Stimulated activated naive CD8-positive, alpha-beta T cell treated with anti-CD3 and anti-CD28 coated beads, Interleukin-15, Interleukin-2, amounts not matched to agents 100 ng/mL and 50 ng/mL, for 24 hours (primary cell): ENCODE measurements at regions not wholly inside any gene's neighbourhood (a gene's known extent, or its start where the extent isn't known, plus 50 kb on each side); places are given as distances from the start of the nearest gene placed in this dataset.

Experiments used
- H3K27ac Mint-ChIP-seq: one replicate; pipeline ENCODE4 v1.8.0; 2021; ENCODE audit warnings: mild to moderate bottlenecking, mixed read lengths
- H3K27me3 Mint-ChIP-seq: one replicate; pipeline ENCODE4 v1.8.0; 2021; ENCODE audit warnings: mixed read lengths
- H3K36me3 Mint-ChIP-seq: one replicate; pipeline ENCODE4 v1.8.0; 2021; ENCODE audit warnings: low read depth, mixed read lengths
- H3K4me1 Mint-ChIP-seq: one replicate; pipeline ENCODE4 v1.8.0; 2021; ENCODE audit warnings: low read depth, mixed read lengths
- H3K4me3 Mint-ChIP-seq: one replicate; pipeline ENCODE4 v1.8.0; 2021; ENCODE audit warnings: mild to moderate bottlenecking, mixed read lengths
- H3K9me3 Mint-ChIP-seq: one replicate; pipeline ENCODE4 v1.8.0; 2021; ENCODE audit warnings: mixed read lengths

DNA sequence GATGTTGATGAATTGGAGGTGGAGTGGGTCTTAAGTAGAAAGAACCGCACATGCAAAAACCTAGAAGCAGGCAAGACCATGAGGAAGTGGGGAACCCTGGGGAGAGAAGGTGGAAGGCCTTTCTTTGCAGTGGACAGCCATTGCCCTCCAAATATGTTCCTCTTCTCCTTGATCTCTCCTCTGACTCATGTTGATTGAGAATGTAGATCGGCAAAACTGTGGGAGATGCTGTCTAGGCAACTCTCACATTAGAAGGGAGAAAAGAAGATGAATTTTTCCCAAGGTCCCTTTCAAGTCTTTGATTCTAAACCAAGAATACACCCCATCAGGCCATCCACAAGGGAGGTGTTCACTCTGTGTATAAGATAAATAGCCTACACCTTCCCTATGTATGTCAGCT is 257.5 kb downstream of the MSRB3 start:
- Mint-ChIP-seq H3K4me3 (no peak overlapping the region), H3K9me3 (peaks cover 23% of the 10 kb centered on the region), H3K27me3 (no peaks in the 10 kb centered on the region), H3K36me3 (no peaks in the 10 kb centered on the region), H3K27ac (no peak overlapping the region), H3K4me1 (no peaks in the 10 kb centered on the region)

DNA sequence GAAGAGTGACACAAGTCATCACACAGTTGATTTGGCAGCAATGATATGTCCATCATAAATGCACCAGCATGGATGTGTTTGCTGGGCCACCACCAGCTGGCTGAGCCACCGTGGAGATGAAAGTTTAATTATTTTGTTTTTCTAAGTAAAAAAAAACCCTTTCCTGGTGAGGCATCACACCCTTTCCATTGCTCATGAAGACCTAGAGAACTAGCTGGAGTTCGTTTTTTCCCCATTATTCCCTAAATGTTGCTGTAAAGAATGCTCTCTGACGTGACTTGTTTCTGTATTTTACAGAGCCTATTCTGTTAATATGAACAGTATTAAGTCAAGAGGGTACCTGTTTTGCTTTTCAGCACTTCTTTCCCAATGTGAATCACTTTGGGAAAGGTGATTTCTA is 257.9 kb downstream of the MSRB3 start:
- no peak overlapping the region for H3K4me3 Mint-ChIP-seq
- no peaks in the 10 kb centered on the region for H3K36me3 Mint-ChIP-seq
- H3K4me1 Mint-ChIP-seq, result no peaks in the 10 kb centered on the region
- peaks cover 27% of the 10 kb centered on the region for H3K9me3 Mint-ChIP-seq
- no peaks in the 10 kb centered on the region for H3K27me3 Mint-ChIP-seq
- no peak overlapping the region for H3K27ac Mint-ChIP-seq

DNA sequence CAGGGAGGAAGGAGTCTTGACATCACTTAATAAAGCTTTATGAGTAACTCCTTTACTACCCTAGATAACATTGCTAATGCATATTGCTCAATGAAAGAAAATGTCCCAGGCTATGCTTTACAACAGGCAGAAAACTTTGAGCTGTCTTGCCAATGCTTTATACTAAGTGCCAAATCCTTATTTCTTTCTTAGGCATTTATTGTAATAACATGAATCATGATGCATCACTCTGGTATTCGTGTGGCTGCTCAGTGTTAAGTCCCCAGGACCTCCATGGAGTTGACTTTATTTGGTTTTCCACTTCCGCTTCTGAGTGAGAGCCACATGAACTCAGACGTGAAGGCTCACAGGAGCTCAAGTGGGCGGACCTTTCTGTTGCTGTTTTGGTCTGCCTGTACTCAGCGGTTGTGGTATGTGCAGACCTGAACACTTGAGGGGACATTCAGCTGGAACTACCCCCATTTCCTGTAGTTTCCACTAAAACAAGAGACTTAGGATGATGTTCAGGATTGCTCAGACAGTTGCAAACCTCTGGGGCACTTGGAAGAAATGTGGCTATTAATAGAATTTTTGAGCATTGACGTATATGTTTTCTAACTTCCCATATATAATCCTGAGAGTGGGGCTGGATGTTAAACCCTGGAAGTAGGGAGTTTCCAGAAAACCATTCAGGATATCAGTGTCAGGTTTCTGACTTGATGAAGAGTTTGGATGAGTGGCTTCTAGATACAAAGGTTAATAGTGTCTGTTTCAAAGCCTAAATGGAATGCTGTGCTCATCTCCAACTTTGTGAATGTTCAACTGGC is 258.6 kb downstream of the MSRB3 start:
- Mint-ChIP-seq H3K27ac (no peak overlapping the region), H3K36me3 (no peaks in the 10 kb centered on the region), H3K9me3 (peaks cover 27% of the 10 kb centered on the region), H3K4me1 (no peaks in the 10 kb centered on the region), H3K4me3 (no peak overlapping the region), H3K27me3 (no peaks in the 10 kb centered on the region)

DNA sequence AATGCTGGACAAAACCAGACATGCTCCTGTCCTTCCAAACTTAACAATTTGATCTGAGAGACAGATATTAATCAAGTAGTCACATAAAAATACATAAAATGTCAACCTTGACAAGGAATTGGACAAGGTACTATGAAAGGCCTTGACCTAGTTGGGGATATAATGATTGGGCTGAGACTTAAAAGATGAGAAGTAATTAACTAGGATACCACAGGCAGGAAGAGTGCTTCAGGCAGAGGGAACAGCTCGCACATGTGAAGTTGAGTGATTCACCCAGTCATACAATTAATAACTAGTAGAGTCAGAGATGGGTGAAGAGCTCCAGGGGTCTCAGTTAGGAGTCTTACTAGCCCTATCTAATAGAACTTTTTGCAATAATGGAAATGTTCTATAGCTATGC is 259.5 kb downstream of the MSRB3 start:
- H3K36me3 Mint-ChIP-seq, result no peaks in the 10 kb centered on the region
- peaks cover 27% of the 10 kb centered on the region for H3K9me3 Mint-ChIP-seq
- H3K4me3 Mint-ChIP-seq, result no peak overlapping the region
- H3K4me1 Mint-ChIP-seq, result no peaks in the 10 kb centered on the region
- H3K27me3 Mint-ChIP-seq, result no peaks in the 10 kb centered on the region
- H3K27ac Mint-ChIP-seq, result no peak overlapping the region

DNA sequence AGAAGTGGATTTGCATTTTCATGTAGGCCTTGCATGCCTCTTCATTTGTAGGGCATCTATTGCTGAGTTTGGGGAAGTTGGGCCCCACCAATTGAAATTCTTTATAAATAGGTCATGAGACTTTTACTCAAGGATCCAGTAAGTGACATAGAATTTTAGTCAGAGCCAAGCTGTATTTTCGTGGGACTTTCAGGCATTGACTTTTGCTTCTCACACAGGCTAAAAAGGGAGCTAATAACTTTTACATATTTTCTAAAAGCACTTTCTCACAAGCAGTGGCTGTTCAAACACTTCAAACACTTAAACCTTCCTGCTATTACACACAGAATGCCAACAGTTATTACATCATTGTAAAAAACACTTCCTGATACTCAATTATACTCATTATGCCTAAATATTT is 260.5 kb downstream of the MSRB3 start:
- Mint-ChIP-seq H3K4me1 (no peaks in the 10 kb centered on the region), H3K27me3 (no peaks in the 10 kb centered on the region), H3K9me3 (peaks cover 27% of the 10 kb centered on the region), H3K36me3 (no peaks in the 10 kb centered on the region), H3K27ac (no peak overlapping the region), H3K4me3 (no peak overlapping the region)

DNA sequence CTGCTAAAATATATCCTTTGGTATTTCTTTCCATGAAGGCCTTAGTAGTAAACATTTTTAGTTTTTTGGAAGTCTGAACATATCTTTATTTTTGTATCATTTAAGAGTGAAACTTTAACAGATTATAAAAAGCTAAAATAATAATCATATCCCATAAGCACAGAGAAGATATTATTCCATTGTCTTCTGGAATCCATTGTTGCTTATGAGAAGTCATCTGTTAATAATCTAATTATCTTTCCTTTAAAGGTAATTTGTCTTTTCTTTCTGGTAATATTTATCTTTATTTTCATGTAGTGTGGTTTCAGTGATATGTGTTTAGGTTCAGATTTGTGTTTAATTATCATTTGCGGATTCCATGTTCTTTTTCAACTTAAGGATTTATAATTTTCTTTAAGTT is 261.7 kb downstream of the MSRB3 start:
- Mint-ChIP-seq H3K9me3 (peaks cover 27% of the 10 kb centered on the region), H3K4me3 (no peak overlapping the region), H3K27me3 (no peaks in the 10 kb centered on the region), H3K4me1 (no peaks in the 10 kb centered on the region), H3K36me3 (no peaks in the 10 kb centered on the region), H3K27ac (no peak overlapping the region)

DNA sequence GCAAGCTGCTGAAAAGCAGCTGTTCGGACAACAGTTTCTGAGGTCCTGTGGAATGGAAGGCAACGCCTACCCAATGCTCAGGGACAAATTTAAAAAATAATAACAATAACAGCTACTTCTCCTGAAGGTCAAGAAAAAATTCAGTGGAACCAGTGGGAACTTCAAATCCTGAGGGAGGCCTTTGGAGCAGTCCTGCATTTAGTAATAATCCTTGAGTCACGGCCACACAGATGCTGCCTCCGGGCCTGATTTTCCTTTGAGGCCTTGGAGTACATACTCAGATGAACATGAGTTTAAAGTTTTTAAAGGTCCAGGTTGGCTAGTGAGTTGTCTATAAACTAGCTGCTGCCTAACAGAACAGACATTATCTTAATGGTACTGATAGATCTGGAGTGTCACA is 268.0 kb downstream of the MSRB3 start:
- Mint-ChIP-seq H3K4me1 (no peaks in the 10 kb centered on the region), H3K27me3 (no peaks in the 10 kb centered on the region), H3K4me3 (no peak overlapping the region), H3K27ac (no peak overlapping the region), H3K36me3 (no peaks in the 10 kb centered on the region), H3K9me3 (no peaks in the 10 kb centered on the region)

DNA sequence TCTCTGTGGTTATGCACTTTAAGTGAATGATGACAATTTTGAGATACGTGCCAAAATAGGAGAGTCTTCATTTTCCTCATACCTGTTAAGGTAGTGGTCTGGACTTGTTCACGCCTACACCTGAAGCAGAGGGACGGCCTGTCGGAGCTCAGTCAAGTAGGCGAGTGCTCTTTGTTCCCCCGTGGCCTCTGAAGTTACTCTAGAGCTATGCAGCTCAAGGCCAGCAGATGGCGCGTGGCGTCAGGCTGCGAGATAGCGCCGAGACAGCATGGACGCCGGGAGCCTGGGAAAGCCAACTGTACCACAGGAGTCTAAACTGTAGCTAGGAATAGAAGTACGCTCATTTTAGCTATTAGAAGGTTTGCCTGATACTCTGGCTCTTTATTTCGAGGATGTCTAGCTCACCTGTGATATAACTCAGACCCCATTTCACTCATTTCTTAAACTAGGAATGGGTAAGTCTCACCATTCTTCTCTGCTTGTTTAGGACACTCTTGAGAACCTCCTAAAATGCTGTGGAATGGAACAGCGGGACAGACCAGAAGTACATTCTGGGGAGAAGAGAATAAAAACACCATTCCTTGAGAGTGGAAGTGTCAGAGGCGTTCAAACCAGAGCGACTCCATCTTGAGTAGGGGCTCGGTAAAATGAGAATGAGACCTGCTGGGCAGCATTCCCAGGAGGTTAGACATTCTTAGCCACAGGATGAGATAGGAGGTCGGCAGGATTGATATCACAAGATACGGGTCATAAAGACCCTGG is 267.4 kb upstream of the HMGA2 start:
- H3K4me1 Mint-ChIP-seq, result peaks cover 8% of the 10 kb centered on the region
- no peak overlapping the region for H3K27ac Mint-ChIP-seq
- no peaks in the 10 kb centered on the region for H3K9me3 Mint-ChIP-seq

DNA sequence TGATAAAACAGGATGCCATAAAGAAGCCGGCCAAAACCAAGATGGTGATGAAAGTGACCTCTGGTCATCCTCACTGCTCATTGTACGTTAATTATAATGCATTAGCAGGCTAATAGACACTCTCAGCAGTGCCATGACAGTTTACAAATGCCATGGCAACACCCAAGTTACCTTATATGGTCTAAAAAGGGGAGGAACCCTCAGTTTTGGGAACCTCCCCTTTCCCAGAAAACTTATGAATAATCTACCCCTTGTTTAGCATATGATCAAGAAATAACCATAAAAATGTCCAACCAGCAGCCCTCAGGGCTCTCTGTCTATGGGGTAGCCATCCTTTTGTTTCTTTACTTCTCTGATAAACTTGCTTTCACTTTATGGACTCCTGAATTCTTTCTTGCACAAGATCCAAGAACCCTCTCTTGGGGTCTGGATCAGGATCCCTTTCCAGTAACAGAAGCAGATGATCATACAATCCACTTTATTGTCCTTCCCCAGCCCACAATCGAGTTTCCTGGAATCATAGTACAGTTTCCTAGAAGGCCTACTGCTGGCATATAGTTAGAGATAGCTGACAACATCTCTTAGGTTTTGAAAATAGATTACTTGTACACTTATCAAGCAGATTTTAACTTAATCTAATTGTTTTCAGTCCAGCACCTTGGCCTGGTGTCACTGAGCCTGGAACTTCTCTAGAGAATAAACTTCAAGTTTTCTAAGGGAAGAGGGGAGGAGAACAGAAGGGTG is 266.7 kb upstream of the HMGA2 start:
- Mint-ChIP-seq H3K9me3 (no peaks in the 10 kb centered on the region), H3K4me3 (no peak overlapping the region), H3K27ac (no peak overlapping the region), H3K4me1 (peaks cover 8% of the 10 kb centered on the region), H3K27me3 (peaks cover 25% of the 10 kb centered on the region), H3K36me3 (no peaks in the 10 kb centered on the region)

More for the DNA sequence above, 267.4 kb upstream of the HMGA2 start:
- no peak overlapping the region for H3K4me3 Mint-ChIP-seq
- peaks cover 21% of the 10 kb centered on the region for H3K27me3 Mint-ChIP-seq
- no peaks in the 10 kb centered on the region for H3K36me3 Mint-ChIP-seq

DNA sequence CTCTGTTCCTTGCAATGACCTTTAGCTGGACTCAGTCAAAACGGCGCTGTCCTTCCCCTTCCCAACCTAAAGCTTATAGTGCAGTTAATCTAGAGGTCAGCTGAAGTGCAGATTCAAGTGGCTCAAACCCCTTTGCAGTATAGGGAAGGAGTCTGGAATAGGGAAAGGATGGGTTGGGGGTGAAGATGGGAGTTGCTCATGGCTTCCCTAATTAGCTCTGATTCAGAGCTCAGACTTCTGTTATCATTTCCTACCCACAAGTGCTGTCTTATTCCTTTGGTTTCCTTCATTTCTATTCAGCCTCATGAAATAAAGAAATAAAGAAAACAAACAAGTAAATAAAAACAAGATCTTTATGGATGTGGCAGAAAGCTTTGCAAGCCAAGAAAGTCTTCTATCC is 264.0 kb upstream of the HMGA2 start:
- Mint-ChIP-seq H3K4me1 (peaks cover 8% of the 10 kb centered on the region), H3K9me3 (no peaks in the 10 kb centered on the region), H3K27me3 (peaks cover 32% of the 10 kb centered on the region), H3K4me3 (no peak overlapping the region), H3K36me3 (no peaks in the 10 kb centered on the region), H3K27ac (no peak overlapping the region)

DNA sequence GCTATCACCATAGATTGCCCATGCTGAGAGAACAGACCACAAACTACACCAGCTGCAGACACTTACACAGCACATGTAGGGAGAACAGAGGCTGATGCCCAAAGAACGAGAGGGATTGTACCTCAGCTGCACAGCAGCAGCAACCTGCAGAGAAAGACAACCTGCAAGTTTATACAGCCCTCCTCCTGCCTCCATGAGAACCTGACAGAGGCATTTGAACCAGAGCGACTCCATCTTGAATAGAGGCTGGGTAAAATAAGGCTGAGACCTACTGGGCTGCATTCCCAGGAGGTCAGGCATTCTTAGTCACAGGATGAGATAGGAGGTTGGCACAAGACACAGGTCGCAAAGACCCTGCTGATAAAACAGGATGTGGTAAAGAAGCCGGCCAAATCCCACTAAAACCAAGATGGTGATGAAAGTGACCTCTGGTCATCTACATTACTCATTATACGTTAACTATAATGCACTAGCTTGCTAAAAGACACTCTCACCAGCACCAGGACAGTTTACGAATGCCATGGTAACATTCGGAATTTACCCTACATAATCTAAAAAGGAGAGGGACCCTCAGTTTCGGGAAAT is 262.4 kb upstream of the HMGA2 start:
- Mint-ChIP-seq H3K27ac (no peak overlapping the region), H3K4me3 (no peak overlapping the region), H3K4me1 (peaks cover 3% of the 10 kb centered on the region), H3K36me3 (no peaks in the 10 kb centered on the region), H3K27me3 (peaks cover 24% of the 10 kb centered on the region), H3K9me3 (no peaks in the 10 kb centered on the region)

DNA sequence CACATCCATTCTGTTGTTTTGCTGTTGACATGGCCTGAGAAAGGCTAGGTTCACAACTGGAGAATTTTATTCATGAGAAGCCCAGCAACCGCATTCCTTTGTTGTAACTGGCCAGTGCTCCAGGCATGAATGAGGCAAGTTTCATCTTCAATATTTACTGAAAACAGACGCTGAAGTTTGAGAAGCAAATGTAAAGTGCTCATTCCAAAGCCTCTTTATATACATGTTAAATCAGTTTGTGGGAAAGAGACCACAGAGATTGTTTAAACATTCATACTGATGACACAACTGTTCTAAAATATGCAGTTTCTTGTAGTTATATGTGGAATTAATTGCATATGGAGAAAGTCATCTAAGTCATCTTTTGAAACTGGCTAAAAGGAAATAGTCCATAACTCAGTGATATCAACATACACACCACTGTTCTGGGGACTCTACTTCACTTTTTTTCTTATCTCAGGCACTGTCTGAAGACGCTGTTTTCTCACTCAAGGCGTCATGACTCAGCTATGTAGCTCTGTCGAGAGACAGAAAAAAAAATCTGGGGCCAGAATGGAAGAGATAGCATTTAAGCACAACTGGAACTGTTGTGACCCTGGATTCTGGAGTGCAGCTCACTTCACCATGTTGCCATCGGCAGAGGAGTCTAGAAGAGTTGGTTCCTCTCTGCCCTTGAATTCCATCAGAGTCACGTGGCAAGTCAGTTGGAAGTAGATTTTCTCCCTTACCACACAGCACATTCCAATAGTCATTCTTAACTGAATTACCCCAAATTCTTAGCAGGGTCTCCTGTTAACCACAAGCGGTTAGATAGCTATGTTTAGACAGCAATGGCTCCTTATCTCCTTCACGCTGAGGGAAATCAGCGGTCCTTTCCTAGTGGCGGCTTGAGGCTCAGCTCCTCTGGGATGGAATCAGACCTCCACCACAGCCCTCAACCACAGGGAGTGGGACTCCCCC is 258.4 kb upstream of the HMGA2 start:
- Mint-ChIP-seq H3K9me3 (no peaks in the 10 kb centered on the region), H3K27me3 (peaks cover 32% of the 10 kb centered on the region), H3K36me3 (no peaks in the 10 kb centered on the region), H3K27ac (no peak overlapping the region), H3K4me3 (no peak overlapping the region), H3K4me1 (no peaks in the 10 kb centered on the region)

DNA sequence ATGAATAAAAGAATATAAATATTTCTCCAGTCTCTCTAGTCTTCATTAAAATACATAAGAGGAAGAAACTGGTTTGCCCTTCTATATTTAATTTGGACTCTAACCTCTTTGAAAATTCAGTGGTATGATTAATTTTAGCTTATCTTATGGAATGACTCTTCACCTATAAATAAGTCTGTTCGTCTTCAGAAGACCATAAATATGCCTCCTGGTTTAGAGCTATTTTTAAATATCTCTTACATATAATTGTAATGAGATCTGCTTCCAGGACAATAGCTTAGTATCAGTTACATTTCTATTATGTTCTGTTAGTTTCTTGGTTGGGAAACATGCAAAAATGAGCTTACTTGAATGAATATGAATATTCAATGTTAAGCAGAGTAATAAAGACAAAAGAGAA is 257.5 kb upstream of the HMGA2 start:
- Mint-ChIP-seq H3K27me3 (peaks cover 32% of the 10 kb centered on the region), H3K4me3 (no peak overlapping the region), H3K9me3 (no peaks in the 10 kb centered on the region), H3K27ac (no peak overlapping the region), H3K4me1 (no peaks in the 10 kb centered on the region), H3K36me3 (no peaks in the 10 kb centered on the region)

DNA sequence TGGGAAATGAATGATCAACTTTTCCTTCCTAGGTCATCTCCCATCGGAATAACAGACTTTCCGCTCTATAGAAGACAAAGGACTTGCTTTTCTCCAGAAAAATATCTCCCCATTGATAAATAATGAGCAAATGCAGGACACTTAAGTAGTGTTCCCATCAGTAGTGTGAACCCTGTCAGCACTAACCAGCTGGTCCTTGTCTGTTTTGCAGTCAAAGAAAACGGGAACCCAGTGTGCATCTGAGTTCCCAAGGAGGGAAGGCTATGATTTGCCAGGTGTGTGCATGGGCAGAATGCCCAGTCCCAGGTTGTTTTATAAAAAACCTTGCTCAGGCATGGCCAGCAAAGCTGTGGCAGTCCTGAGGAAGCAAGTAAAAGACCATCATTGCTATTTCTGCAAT is 256.5 kb upstream of the HMGA2 start:
- H3K36me3 Mint-ChIP-seq, result no peaks in the 10 kb centered on the region
- no peaks in the 10 kb centered on the region for H3K4me1 Mint-ChIP-seq
- peaks cover 27% of the 10 kb centered on the region for H3K27me3 Mint-ChIP-seq
- no peaks in the 10 kb centered on the region for H3K9me3 Mint-ChIP-seq
- H3K4me3 Mint-ChIP-seq, result no peak overlapping the region
- H3K27ac Mint-ChIP-seq, result no peak overlapping the region
